Tibial nerve (tissue), 4 donors: ENCODE measurements at regions not wholly inside any gene's neighbourhood (a gene's known extent, or its start where the extent isn't known, plus 50 kb on each side); places are given as distances from the start of the nearest gene placed in this dataset.

Source experiments
- EP300 ChIP-seq, 2 donors: sonication (generic); formaldehyde crosslinking; IDR thresholded peaks; one replicate each; pipeline ENCODE4 v1.6.1; 2017; ENCODE audit warnings: antibody characterized with exemption in 2 of 2, mild to moderate bottlenecking in 1 of 2
- POLR2A ChIP-seq, 2 donors: fragments of 450-650 bp; IDR thresholded peaks; one replicate each; pipeline ENCODE4 v1.6.1; 2017; ENCODE audit warnings: antibody characterized with exemption in 2 of 2, mild to moderate bottlenecking in 2 of 2, moderate library complexity in 2 of 2
- TF ChIP-seq, protein P1 (sequence below), 5 experiments: fragments of 200-600 bp in 3 of 5; fragments of 450-650 bp in 2 of 5; sonication (generic) in 3 of 5; IDR thresholded peaks; one replicate each; pipeline ENCODE4 v1.5.1; 2016 to 2019; ENCODE audit warnings: antibody characterized with exemption in 5 of 5, mild to moderate bottlenecking in 3 of 5, moderate library complexity in 2 of 5

DNA sequence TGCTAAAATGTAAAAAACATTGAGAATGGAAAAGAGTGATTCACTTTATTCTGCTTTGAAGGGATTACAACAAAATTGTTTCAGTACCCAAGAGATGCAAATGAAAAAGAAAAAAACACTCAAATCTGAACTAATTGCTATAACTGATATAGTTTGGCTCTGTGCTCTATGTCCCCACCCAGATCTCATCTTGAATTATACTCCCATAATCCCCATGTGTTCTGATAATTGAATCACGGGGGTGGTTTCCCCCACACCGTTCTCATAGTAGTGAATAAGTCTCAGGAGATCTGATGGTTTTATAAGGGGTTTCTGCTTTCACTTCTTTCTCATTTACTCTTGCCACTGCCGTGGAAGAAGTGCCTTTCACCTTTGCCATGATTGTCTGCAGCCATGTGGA lies 213.6 kb upstream of the GALNTL6 start:
- TF ChIP-seq, protein P1, sequence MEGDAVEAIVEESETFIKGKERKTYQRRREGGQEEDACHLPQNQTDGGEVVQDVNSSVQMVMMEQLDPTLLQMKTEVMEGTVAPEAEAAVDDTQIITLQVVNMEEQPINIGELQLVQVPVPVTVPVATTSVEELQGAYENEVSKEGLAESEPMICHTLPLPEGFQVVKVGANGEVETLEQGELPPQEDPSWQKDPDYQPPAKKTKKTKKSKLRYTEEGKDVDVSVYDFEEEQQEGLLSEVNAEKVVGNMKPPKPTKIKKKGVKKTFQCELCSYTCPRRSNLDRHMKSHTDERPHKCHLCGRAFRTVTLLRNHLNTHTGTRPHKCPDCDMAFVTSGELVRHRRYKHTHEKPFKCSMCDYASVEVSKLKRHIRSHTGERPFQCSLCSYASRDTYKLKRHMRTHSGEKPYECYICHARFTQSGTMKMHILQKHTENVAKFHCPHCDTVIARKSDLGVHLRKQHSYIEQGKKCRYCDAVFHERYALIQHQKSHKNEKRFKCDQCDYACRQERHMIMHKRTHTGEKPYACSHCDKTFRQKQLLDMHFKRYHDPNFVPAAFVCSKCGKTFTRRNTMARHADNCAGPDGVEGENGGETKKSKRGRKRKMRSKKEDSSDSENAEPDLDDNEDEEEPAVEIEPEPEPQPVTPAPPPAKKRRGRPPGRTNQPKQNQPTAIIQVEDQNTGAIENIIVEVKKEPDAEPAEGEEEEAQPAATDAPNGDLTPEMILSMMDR (IDR thresholded peaks at IDR 0.05): no peak
- TF ChIP-seq POLR2A (IDR thresholded peaks at IDR 0.05): no peak
- TF ChIP-seq EP300 (IDR thresholded peaks at IDR 0.05): no peak
